Sigmoid colon (tissue), 6 donors: ENCODE measurements at regions not wholly inside any gene's neighbourhood (a gene's known extent, or its start where the extent isn't known, plus 50 kb on each side); places are given as distances from the start of the nearest gene placed in this dataset.

ENCODE experiments used
- DNase-seq: peaks from one replicate; pipeline ENCODE4 v3.0.0-alpha.2; 2019
- H3K27ac ChIP-seq, 4 donors: fragments of 200-600 bp; sonication (generic); one replicate each; pipeline ENCODE4 v1.5.1; 2016 to 2019; ENCODE audit warnings: mild to moderate bottlenecking in 1 of 4
- H3K27me3 ChIP-seq, 3 donors: fragments of 200-600 bp; sonication (generic); one replicate each; pipeline ENCODE4 v1.5.1; 2019; ENCODE audit warnings: mild to moderate bottlenecking in 1 of 3
- H3K36me3 ChIP-seq, 4 donors: fragments of 200-600 bp; sonication (generic); one replicate each; pipeline ENCODE4 v1.5.1; 2016 to 2019
- H3K4me1 ChIP-seq, 4 donors: fragments of 200-600 bp; sonication (generic); one replicate each; pipeline ENCODE4 v1.5.1; 2017 to 2019
- H3K4me3 ChIP-seq, 4 donors: fragments of 200-600 bp; sonication (generic); one replicate each; pipeline ENCODE4 v1.5.1; 2017 to 2019; ENCODE audit warnings: mild to moderate bottlenecking in 2 of 4, moderate library complexity in 1 of 4
- H3K9me3 ChIP-seq, 4 donors: fragments of 200-600 bp in 3 of 4; sonication (generic) in 3 of 4; one replicate each; pipeline versions ENCODE4 v1.5.1 to v1.6.1; 2013 to 2019
- CTCF ChIP-seq, 4 experiments: fragments of 450-650 bp in 3 of 4; fragments of 200-600 bp in 1 of 4; IDR thresholded peaks; one replicate each; pipeline ENCODE4 v1.5.1; 2016 to 2019; ENCODE audit warnings: antibody characterized with exemption in 4 of 4, mild to moderate bottlenecking in 3 of 4, moderate library complexity in 2 of 4
- EP300 ChIP-seq, 4 donors: sonication (generic); formaldehyde crosslinking; IDR thresholded peaks; one replicate each; pipeline ENCODE4 v1.6.1; 2017; ENCODE audit warnings: antibody characterized with exemption in 4 of 4
- POLR2A ChIP-seq, 2 donors: fragments of 450-650 bp; IDR thresholded peaks; one replicate each; pipeline ENCODE4 v1.6.1; 2016; ENCODE audit warnings: antibody characterized with exemption in 2 of 2, mild to moderate bottlenecking in 2 of 2, moderate library complexity in 2 of 2
- POLR2AphosphoS5 ChIP-seq, 4 donors: sonication (generic); formaldehyde crosslinking; IDR thresholded peaks; one replicate each; pipeline ENCODE4 v1.6.1; 2017; ENCODE audit warnings: antibody characterized with exemption in 4 of 4
- WGBS, 2 donors: extraction: QIAGEN DNeasy Blood & Tissue Kit; methylation state at CpG; one replicate each; pipeline ENCODE4 v1.1.7; 2013; 5-methylcytosine and 5-hydroxymethylcytosine counted together
- intact Hi-C: fragments of 100-400 bp; cut with DNase I; formaldehyde crosslinking; loops from one replicate; pipeline ENCODE4 v1.15.1; 2023
- donor health status: healthy with polysubstance abuse.
- donor health status: healthy.

GRCh38 chr16:5906351-5906750, 808.8 kb upstream of the EEF2KMT start:
- DNase-seq, result no peak
- Histone ChIP-seq H3K4me1 (no peaks in the 10 kb centered on the region), H3K4me3 (no peak overlapping the region), H3K36me3 (no peaks in the 10 kb centered on the region), H3K27ac (no peak overlapping the region), H3K9me3 (peaks cover 0 to 3% (median 0%) of the 10 kb centered on the region in 4 donors), H3K27me3 (no peaks in the 10 kb centered on the region)
- 85 to 88% methylated on average over 6 of the region's 6 CpGs for WGBS, 2 donors
- intact Hi-C loops, result no loop called here
- TF ChIP-seq POLR2A (IDR thresholded peaks at IDR 0.05) (no peak), POLR2AphosphoS5 (IDR thresholded peaks at IDR 0.05) (no peak), EP300 (IDR thresholded peaks at IDR 0.05) (no peak), CTCF (IDR thresholded peaks at IDR 0.05) (no peak)

GRCh38 chr16:5905935-5906334, 808.3 kb upstream of the EEF2KMT start:
- 81 to 84% methylated on average over 4 of the region's 4 CpGs for WGBS, 2 donors
- TF ChIP-seq POLR2AphosphoS5 (IDR thresholded peaks at IDR 0.05) (no peak), POLR2A (IDR thresholded peaks at IDR 0.05) (no peak), EP300 (IDR thresholded peaks at IDR 0.05) (no peak), CTCF (IDR thresholded peaks at IDR 0.05) (no peak)

GRCh38 chr16:5903832-5904231, 806.2 kb upstream of the EEF2KMT start:
- H3K36me3 ChIP-seq, result no peaks in the 10 kb centered on the region
- no peak for DNase-seq
- no peaks in the 10 kb centered on the region for H3K4me1 ChIP-seq
- intact Hi-C loops, result no loop called here
- H3K27ac ChIP-seq, result no peak overlapping the region
- H3K27me3 ChIP-seq, result no peaks in the 10 kb centered on the region
- H3K9me3 ChIP-seq, result peaks cover 0 to 3% (median 0%) of the 10 kb centered on the region in 4 donors
- WGBS, 2 donors, result 90 to 94% methylated on average over 13 of the region's 13 CpGs
- TF ChIP-seq CTCF (IDR thresholded peaks at IDR 0.05), result no peak
- H3K4me3 ChIP-seq, result no peak overlapping the region

More at GRCh38 chr16:5905935-5906334, 808.3 kb upstream of the EEF2KMT start:
- no peaks in the 10 kb centered on the region for H3K36me3 ChIP-seq
- H3K4me3 ChIP-seq, result no peak overlapping the region
- H3K27ac ChIP-seq, result no peak overlapping the region
- no peak for DNase-seq
- no peaks in the 10 kb centered on the region for H3K27me3 ChIP-seq
- H3K9me3 ChIP-seq, result peaks cover 0 to 3% (median 0%) of the 10 kb centered on the region in 4 donors
- intact Hi-C loops, result no loop called here
- H3K4me1 ChIP-seq, result no peaks in the 10 kb centered on the region

- intact Hi-C loops, result no loop called here
- H3K27me3 ChIP-seq, result no peaks in the 10 kb centered on the region
- H3K36me3 ChIP-seq, result no peaks in the 10 kb centered on the region
- no peak for DNase-seq
- H3K4me3 ChIP-seq, result no peak overlapping the region
- no peaks in the 10 kb centered on the region for H3K4me1 ChIP-seq
- 71 to 85% methylated on average over 3 of the region's 3 CpGs for WGBS, 2 donors
- peaks cover 0 to 3% (median 0%) of the 10 kb centered on the region in 4 donors for H3K9me3 ChIP-seq
- H3K27ac ChIP-seq, result no peak overlapping the region
- TF ChIP-seq CTCF (IDR thresholded peaks at IDR 0.05) (no peak), POLR2A (IDR thresholded peaks at IDR 0.05) (no peak), EP300 (IDR thresholded peaks at IDR 0.05) (no peak)
Measured at GRCh38 chr16:5903153-5903552, 805.6 kb upstream of the EEF2KMT start.

- H3K9me3 ChIP-seq, result no peaks in the 10 kb centered on the region
- no peak for TF ChIP-seq POLR2AphosphoS5 (IDR thresholded peaks at IDR 0.05)
- TF ChIP-seq EP300 (IDR thresholded peaks at IDR 0.05), result no peak
- TF ChIP-seq CTCF (IDR thresholded peaks at IDR 0.05), result no peak
- TF ChIP-seq POLR2A (IDR thresholded peaks at IDR 0.05), result no peak
- H3K27me3 ChIP-seq, result no peaks in the 10 kb centered on the region
Measured at GRCh38 chr16:5900046-5900445, 802.5 kb upstream of the EEF2KMT start.

More at GRCh38 chr16:5900046-5900445, 802.5 kb upstream of the EEF2KMT start:
- Histone ChIP-seq H3K36me3 (no peaks in the 10 kb centered on the region), H3K27ac (no peak overlapping the region), H3K4me3 (no peak overlapping the region), H3K4me1 (no peaks in the 10 kb centered on the region)
- intact Hi-C loops, result no loop called here
- DNase-seq, result no peak
- WGBS, 2 donors, result 51 to 71% methylated on average over 2 of the region's 2 CpGs
